ENCODE measurements at regions not wholly inside any gene's neighbourhood (a gene's known extent, or its start where the extent isn't known, plus 50 kb on each side); places are given as distances from the start of the nearest gene placed in this dataset.

GRCh38 chr14:71507681-71508080 is 424.5 kb upstream of the RGS6 start:
- H3K4me3 Mint-ChIP-seq = no peak overlapping the region
- no peaks in the 10 kb centered on the region for H3K27me3 Mint-ChIP-seq (ENCODE audit: low read depth)
- H3K23ac ChIP-seq (ENCODE audit: insufficient read length, low read depth, low read length) = no peak overlapping the region
- no peaks in the 10 kb centered on the region for H3K23me2 ChIP-seq (ENCODE audit: insufficient read length, low read depth, low read length, poor library complexity, severe bottlenecking)
- no peaks in the 10 kb centered on the region for H4K20me1 ChIP-seq (ENCODE audit: control insufficient read depth, insufficient read depth, insufficient read length)
- no peak overlapping the region for H2BK20ac ChIP-seq (ENCODE audit: low read depth, low read length, poor library complexity, severe bottlenecking)
- H3K79me2 ChIP-seq (ENCODE audit: insufficient read depth, low read length) = no peaks in the 10 kb centered on the region
- peaks cover 23 to 31% of the 10 kb centered on the region in 2 experiments for H3K4me1 Mint-ChIP-seq
- H3K4ac ChIP-seq (ENCODE audit: low read depth, low read length) = no peak overlapping the region
- H2BK15ac ChIP-seq (ENCODE audit: low read depth, low read length) = no peak overlapping the region
- no peaks in the 10 kb centered on the region for H3K79me1 ChIP-seq (ENCODE audit: insufficient read depth, low read depth, low read length, poor library complexity, severe bottlenecking)
- no peak overlapping the region for H2BK12ac ChIP-seq (ENCODE audit: insufficient read length, low read depth, low read length)
- TF ChIP-seq CTCF (conservative IDR thresholded peaks at IDR 0.05) = no peak
- H3K9me3 ChIP-seq (ENCODE audit: control insufficient read depth, low read depth, low read length) = no peaks in the 10 kb centered on the region
- H3K9ac ChIP-seq (ENCODE audit: extremely low read depth, insufficient read length, low read length) = no peak overlapping the region
- H3K27ac ChIP-seq (ENCODE audit: insufficient read length, low read depth, low read length) = no peak overlapping the region
- H4K8ac ChIP-seq (replicated peaks; ENCODE audit: insufficient read length, low read depth, low read length) = no peak overlapping the region
- no peak overlapping the region for H3K4me2 ChIP-seq (ENCODE audit: insufficient read depth, insufficient read length, low read length)
- H2BK5ac ChIP-seq (ENCODE audit: insufficient read length, low read length) = no peak overlapping the region
- DNase-seq = no peak
- H3K56ac ChIP-seq (ENCODE audit: insufficient read length, low read depth, low read length) = no peak overlapping the region
- H3K27ac Mint-ChIP-seq = peak overlapping the region in 1 of 3 experiments; percentile 59; a peak in 3 of 7 replicates
- H4K91ac ChIP-seq (ENCODE audit: insufficient read length, low read depth, low read length) = no peak overlapping the region
- no peak overlapping the region for H3T11ph ChIP-seq (ENCODE audit: low read length)
- WGBS (ENCODE audit: extremely low coverage, insufficient read length, low lambda C conversion rate) = no CpG with 5 or more reads among the region's 3 CpGs
- H3K18ac ChIP-seq (ENCODE audit: insufficient read length, low read depth, low read length) = no peak overlapping the region
- no peaks in the 10 kb centered on the region for H3K27me3 ChIP-seq (ENCODE audit: insufficient read depth, low read length)
- no peak overlapping the region for H2BK120ac ChIP-seq (ENCODE audit: low read depth, low read length, poor library complexity, severe bottlenecking)
- peaks cover under 1 to 1% (median under 1%) of the 10 kb centered on the region in 3 experiments; a peak in 4 of 7 replicates for H3K36me3 Mint-ChIP-seq (ENCODE audit: insufficient read depth in 1 of 3, low read depth in 3 of 3)
- H3K9me3 Mint-ChIP-seq = no peaks in the 10 kb centered on the region
- no peak overlapping the region for H2AFZ ChIP-seq (ENCODE audit: low read length)
- no peak overlapping the region for H2AK5ac ChIP-seq (ENCODE audit: insufficient read length, low read length)
- H4K5ac ChIP-seq (ENCODE audit: insufficient read length, low read depth, low read length) = no peak overlapping the region
- H3K4me1 ChIP-seq (ENCODE audit: insufficient read depth, low read length) = no peaks in the 10 kb centered on the region
- no peak overlapping the region for H3K14ac ChIP-seq (ENCODE audit: insufficient read depth, low read length)
